AG08395 (cell line): ENCODE measurements at regions not wholly inside any gene's neighbourhood (a gene's known extent, or its start where the extent isn't known, plus 50 kb on each side); places are given as distances from the start of the nearest gene placed in this dataset.
"Not testable (repeated sequence)": the region's sequence is repeated elsewhere in the genome, so short reads cannot be mapped to it uniquely, and the experiment has no call there.

Experiments
- DNase-seq: peaks from one replicate; pipeline ENCODE4 v3.0.0; 2012; ENCODE audit warnings: mixed read lengths, low spot score

DNA sequence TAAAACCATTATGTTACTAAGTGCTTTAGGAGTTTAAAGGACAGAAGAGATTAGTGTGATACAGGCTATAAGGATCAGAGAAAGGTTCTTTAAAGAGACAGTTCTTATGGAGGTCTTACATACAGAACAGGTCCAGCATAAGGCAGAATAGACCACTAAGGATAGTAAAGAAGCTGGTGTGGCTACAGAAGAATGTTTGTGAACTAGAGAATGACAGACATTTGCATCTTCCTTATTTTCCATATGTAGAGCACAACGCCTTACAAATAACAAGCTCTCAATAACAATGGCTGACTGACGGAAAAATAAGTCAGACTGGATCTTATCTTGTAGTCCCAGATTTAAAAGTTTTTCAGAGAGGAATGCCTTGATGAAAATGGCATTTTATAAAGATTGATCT, 95.6 kb upstream of the NOTCH2NLA start:
- DNase-seq = not testable (repeated sequence)

DNA sequence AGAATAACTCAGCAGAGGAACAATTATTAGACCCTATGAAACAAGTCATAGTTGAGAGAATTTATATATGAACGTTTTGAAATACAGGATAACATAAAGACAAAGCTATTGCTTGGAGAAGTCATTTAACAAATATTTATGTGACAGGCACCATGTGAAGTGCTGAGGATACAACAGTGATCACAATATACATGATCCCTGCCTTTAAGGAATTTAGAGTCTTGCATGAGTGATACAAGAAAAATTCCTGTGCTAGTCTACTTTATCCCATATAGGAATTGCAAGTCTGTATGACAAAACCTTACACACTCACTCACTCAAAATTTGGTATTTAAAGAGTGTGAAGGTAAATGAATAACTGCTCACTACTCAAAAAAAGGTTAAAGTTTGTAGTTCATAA, 94.5 kb upstream of the NOTCH2NLA start:
- not testable (repeated sequence) for DNase-seq

DNA sequence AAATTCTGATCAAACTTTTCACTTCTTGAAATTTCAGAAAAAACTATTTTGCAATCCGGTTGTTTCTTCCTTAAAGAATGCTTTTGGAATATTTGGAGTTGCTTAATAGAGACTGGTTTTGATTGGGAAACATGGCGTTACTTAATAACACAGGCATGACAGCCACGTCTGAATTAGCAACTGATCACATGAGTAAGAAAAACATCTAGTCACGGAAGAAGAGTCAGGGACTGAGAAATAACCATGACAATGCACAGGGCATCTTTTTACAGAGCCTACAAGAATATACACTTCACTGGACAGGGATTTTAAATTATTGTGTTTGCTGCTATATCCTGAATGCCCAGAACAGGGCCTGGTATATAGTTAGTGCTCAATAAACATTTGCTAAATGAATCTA, 94.1 kb upstream of the NOTCH2NLA start:
- not testable (repeated sequence) for DNase-seq

DNA sequence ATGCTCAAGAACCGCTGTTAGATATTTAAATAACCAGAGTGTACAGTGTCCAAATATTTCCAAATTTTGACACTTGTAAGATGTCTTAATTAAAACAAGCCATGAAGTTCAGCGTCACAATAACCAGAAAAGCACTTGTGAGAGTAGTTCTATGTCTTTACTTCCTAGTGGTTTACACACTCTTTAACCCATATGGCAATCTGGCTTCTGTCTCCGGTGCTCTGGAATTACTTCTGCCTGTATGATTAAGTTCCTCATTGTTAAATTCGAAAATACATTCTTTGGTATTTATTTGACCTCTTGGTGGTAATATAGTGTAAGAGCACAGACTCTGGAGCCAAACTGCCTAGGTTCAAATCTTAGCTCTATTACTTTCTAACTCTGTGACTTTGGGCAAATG, 89.9 kb upstream of the NOTCH2NLA start:
- not testable (repeated sequence) for DNase-seq

DNA sequence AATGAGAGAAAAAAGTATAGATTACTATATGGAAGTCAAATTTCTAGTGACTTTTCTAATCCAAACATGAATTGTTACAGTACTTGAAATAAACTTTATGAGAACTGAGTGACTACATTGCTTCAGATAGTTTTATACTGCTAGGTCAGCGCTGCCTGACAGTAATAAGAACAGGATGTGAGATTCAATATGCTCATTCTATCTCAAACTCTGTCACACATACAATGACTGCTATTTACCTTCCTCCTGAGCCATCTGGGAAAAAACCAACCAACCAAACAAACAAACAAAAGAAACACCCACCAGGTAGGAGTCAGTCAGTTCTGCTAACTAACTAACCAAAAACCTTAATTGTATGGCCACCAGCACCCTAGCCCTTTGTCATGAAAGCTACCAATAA, 89.0 kb upstream of the NOTCH2NLA start:
- DNase-seq = not testable (repeated sequence)

DNA sequence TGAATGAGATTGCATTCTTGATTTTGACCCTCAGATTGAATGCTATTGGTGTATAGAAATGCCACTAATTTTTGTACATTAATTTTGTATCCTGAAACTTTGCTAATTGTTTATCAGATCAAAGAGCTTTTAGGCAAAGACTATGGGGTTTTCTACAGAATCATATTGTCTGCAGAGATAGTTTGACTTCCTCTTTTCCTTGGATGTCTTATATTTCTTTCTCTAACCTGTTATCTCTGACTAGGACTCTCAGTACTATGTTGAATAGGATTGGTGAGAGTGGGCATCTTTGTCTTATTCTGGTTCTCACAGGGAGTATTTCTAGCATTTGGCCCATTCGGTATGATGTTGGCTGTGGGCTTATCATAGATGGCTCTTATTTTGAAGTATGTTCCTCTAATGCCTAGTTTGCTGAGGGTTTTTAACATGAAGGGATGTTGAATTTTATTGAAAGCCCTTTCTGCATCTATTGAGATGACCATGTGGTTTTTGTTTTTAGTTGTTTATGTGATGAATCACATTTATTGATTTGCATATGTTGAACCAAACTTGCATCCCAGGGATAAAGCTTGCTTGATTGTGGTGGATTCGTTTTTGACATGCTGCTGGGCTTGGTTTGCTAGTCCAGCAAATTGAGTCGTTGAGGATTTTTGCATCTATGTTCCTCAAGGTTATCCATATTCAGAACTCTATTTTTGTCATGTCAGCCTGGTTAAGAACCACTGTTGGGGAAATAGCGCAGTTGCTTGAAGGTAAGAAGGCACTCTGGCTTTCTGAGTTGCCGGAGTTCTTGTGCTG, 85.8 kb upstream of the NOTCH2NLA start:
- DNase-seq = not testable (repeated sequence)

DNA sequence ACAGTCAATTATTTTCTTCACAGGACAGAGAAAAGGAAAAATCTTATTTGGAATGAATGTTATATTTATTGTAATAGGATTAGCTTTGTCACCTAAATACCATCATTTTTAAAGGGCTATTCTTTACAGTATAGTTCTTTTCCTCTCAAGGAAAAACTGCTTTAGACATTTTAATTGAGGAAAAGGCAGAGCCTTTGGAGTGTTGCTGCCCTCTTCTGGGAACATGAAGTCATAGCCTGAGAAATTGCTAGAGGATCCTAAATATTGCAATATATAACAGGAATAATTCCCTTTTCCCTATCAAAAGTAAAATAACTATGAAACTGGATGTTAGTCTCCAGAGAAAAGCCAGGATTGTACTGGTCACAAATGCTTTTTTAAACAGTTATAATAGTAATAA, 81.8 kb upstream of the NOTCH2NLA start:
- not testable (repeated sequence) for DNase-seq

DNA sequence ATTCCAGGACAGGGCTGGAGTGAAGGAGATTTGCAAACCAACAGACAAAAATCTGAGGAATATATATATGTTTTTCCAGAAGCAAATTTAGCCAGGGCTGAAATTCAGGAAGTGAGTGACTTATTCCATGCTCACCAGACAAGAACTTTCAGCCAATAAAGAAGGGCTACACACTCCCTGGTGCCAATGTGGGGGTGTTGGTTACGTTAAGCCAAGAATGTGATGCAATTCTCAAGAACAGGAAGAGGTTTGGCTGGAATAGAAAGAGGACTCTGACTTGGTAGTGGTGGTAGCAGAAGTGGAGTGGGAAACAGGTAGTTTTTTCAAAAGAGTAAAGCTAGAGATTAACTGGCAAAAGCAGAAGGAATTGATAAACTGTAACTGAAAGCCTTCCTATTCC, 80.6 kb upstream of the NOTCH2NLA start:
- not testable (repeated sequence) for DNase-seq

DNA sequence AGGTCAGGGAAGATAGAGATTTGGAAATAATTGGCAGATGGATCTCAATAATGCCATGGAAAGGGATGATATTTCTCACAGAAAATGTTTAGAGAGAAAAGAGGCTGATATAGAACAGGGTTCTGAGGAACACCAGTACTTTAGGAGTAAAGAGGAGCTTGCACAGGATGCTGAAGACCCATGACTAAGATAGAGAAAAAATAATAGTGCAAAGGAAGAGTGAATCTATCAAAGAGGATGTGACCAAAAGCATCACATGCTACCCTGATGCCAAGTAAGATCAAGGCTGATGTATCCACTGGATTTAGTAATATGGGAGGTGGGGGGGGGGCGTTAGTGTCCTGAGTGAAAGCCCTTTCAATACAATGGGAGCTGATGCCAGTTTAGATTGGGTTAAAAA, 80.1 kb upstream of the NOTCH2NLA start:
- not testable (repeated sequence) for DNase-seq

DNA sequence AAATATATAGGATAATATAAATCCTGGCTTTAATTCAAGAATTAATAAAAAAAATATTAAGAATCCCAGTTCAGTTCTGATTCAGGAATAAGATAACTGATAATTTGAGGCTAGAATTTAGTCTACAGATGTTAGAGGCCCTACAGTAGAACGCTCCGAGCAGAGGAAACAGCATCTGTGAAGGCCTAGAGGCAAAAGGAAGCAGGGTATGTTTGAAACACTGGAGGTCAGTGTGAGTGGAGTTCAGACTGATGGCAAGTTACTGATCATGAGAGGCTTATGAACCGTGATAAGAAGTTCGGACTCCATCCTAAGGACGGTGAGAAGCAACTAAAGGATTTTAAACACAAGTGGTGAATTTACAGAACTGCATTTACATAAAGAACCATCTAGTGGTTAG, 79.3 kb upstream of the NOTCH2NLA start:
- DNase-seq = not testable (repeated sequence)

DNA sequence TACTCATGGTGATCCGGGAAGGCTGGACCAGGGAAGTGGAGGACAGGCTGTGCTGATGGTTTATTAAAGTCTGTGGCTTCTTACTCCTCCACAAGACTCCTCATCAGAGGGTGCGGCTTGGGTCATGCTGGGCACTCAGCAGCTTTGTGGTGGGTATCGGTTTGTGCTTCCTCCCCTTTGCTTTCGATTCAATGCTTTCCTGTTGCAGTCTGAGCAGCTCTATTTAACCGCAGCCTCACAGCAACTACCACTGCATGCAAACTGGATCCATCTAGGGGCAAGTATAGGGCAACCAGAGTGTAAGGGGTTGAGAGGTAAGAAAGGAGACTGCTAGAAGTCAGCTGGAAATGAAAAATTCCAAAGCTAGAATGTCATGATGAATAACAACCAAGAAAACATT, 78.8 kb upstream of the NOTCH2NLA start:
- DNase-seq = not testable (repeated sequence)

DNA sequence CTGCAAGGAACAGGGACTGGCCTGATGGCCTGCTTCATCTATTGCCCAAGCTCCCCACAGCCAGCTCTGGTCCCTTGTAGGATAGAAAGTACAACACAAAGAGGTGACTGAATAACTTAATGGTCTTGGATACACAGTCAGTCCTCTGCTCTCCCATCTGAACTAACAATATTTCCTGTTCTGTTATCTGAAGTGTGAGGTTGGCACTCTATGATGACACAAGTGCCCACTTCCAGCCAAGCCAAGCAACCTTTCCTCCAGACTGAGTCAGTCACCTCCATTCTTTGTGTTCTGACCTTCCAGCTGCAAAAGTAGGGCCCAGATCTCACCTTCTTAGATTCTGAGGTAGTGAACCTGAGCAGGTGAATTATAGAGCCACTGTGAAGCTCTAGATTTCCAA, 77.8 kb upstream of the NOTCH2NLA start:
- DNase-seq = not testable (repeated sequence)

DNA sequence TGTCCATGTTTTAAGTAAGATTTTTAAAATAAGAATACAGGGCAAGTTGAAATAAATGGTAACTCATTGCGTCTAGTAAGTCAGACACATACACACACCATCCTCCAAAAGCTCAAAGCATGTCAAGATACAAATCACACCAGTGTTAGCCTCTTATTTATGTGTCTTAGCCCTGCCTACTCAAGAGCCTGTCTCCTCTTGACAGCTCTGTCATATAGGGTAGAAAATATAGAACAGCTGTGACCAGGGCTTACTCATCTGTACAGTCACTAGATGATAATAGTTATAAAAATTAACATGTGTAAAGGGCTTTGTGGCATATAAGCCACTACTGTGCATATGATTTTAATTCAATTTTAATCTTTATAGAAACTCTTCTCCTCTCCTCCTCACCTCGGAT, 76.6 kb upstream of the NOTCH2NLA start:
- DNase-seq = not testable (repeated sequence)

DNA sequence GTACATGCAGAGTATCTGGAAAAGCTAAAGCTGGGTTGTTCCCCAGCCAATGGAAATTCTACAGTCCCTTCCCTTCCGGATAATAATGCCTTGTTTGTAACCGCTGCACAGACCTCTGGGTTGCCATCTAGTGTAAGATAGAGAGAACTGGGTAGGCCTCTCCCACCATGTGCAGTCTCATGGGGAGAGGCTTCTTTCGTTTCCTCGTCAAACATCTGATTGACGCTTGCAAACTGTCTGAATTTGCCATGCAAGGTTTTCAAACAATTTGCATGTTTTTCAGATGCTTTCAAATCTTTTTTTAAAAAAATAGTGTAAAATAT, 69.7 kb upstream of the NOTCH2NLA start:
- DNase-seq = not testable (repeated sequence)

DNA sequence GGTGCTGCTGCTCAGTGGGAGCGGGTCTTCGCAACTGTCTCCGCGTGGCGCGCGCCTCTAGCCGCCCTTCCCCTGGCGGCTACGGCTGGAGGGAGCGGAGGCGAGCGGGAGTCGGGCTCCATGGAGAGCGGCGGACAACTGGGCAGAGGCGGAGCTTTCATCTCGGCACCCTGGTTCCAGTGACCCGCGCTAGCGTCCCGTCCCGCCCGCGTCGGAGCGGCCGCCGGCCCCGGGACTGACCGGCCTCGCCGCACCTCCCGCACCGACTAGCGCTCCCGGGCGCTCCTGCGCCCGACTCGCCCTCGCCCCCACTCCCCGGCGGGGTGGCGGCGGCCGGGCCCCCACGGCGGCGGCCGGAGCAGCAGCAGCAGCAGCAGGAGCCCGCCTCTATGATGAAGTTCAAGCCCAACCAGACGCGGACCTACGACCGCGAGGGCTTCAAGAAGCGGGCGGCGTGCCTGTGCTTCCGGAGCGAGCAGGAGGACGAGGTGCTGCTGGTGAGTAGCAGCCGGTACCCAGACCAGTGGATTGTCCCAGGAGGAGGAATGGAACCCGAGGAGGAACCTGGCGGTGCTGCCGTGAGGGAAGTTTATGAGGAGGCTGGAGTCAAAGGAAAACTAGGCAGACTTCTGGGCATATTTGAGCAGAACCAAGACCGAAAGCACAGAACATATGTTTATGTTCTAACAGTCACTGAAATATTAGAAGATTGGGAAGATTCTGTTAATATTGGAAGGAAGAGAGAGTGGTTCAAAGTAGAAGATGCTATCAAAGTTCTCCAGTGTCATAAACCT, 69.2 kb upstream of the NOTCH2NLA start:
- not testable (repeated sequence) for DNase-seq

DNA sequence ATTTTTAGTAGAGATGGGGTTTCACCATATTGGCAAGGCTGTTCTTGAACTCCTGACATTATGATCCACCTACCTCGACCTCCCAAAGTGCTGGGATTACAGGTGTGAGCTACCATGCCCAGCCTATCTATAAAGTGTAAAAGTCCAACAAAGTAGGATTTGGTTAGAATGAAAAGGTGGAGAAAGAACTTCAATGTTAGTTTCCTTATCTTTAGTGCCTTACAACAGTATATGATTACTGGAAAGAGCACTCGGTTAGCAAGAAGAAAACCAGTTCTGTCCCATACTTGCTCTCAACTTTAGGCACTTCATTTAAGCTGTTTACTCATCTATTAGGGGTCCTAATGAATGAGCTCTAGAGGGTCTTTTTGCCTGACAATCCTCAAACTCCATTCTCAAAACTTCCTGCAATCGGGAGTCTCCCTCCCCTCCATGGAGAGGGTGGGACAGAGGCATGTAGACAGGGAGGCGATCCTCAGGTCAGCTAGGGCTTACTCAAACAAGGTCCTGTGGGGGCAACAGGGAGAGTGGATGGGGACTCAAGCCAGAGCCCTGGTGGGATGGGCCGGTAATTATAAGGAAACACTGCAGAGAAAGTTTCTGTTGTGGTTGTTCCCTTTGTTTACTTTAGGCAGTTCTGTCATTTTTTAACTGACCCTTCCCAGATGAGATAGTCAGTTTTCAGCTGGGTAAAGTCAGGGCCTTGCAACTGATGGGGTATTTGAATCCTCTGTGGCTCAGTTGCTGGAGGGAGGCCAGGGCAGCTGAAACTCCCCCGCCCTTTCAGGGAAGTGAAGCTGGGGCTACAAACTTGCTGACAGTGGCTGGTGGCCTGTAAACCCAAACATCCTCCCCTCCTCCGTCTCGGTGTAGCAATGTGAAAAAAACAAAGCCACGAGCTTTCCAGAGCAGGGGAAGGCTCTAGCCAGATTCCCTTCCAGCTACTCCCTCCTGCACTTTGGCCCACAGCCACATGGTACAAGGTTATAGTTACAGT, 64.4 kb upstream of the NOTCH2NLA start:
- not testable (repeated sequence) for DNase-seq

DNA sequence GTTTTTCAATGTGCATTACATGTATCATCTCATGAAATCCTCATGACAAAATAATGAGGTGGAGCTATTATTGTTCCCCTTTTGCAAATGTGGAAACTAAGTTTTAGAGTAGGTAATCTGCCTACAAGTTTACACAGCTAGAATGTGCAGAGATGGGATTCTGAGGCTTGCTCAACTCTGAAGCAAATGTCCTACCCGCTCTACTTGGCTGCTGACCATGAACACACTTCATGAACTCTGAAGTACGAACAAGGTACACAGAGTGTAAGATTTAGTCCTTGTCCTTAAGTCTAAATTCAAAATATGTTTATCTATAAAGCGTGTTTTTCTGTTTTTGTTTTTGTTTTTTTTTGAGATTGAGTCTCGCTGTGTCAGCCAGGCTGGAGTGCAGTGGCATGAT, 63.6 kb upstream of the NOTCH2NLA start:
- not testable (repeated sequence) for DNase-seq

DNA sequence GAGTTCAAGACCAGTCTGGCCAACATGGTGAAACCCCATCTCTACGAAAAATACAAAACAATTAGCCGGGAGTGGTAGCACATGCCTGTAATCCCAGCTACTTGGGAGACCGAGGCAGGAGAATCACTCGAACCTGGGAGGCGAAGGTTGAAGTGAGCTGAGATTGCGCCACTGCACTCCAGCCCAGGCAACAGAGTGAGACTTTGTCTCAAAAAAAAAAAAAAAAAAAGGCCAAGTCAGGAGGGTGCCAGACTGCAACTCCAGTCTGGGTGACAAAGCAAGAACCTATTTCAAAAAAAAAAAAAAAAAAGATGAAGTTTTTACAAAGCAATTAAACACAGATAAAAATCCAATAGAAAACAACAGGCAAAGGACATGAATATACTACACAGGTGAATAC, 59.1 kb upstream of the NOTCH2NLA start:
- not testable (repeated sequence) for DNase-seq

DNA sequence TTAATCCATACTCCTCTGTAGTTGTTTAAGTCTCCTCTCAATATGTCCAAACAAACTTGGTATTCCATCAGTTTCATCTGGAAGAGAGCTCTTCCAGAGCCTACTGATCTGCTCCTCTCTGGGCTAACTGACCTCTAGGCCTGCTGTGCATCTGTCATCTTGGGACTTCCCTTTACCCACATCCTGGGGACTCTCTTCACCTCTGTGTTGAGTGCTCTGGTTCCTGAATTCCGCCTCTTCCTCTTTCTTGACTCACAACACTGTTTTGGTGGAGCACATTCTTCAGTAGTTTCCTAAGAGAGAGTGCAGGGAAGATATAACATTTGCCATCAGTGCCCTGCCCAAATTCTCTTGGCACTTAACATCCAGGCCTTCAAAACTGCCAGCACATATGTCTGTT, 55.9 kb upstream of the NOTCH2NLA start:
- not testable (repeated sequence) for DNase-seq

DNA sequence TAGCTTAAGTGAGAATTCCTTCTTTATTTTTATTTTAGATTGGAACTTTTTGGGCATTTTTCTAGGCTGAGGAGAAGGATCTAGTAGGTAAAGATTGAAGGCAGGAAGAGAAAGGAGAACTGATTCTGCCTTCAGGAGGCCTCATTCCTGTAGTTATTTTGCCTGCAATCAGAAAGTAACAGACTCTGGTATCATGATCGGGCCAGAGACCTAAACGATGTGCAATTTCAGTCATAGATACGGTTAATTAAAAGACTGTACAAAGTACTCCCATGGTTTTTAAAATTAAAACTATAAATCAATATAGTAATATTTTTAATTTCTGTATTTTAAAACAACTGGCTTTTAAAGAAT, 54.7 kb upstream of the NOTCH2NLA start:
- DNase-seq = not testable (repeated sequence)

DNA sequence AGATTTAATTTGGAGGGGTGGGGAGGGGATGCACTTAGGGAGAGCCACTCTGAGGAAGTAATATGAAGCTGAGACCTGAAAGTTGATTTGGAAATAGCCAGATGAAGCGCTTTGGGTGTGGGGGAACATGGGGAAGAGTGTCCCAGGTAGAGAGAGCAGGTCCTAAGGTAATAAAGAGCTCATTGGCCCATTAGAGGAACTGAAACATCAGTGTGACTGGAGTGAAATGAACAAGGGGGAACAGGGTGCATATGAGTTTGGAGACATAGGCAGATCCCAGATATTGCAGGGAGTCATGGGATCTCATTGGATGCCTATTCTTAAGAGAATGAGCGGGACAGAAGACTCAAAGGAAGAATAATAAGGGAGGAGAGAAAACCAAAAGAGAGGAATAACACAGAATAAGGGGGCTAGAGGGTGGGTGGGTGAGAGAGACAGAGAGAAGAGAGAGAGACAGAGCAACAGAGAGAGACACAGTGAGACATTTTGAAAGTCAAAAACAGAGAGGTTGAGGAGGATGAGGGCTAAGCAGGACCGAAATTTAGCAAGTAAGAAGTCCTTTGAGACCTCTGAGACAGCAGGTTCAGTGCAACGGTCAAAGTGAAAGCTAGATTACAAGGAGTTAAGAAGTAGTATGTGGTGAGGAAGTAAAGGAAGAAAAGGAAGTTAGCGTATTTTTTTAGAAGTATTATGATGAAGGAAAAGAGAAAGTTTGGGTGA, 54.1 kb upstream of the NOTCH2NLA start:
- not testable (repeated sequence) for DNase-seq
